GM12878 (cell line): ENCODE measurements at regions not wholly inside any gene's neighbourhood (a gene's known extent, or its start where the extent isn't known, plus 50 kb on each side); places are given as distances from the start of the nearest gene placed in this dataset.

Source experiments
- ATAC-seq: fragments of 200-7000 bp; cut with Tn5 transposase; 3 replicates; pipeline ENCODE4 v1.9.1; 2020; ENCODE audit warnings: mild to moderate bottlenecking, moderate library complexity
- BruUV-seq: library from RNA; stranded (reverse); fragments of 400-500 nt; replicated peaks from 2 replicates; lab custom pipeline; 2021; lab: Mats Ljungman, UMichigan
- CTCF ChIA-PET: fragments of 300-600 bp; sonication (Branson Sonifier 250); formaldehyde crosslinking; extraction: SDS; loops from one replicate; lab custom pipeline; 2021; ENCODE audit warnings: inconsistent platforms; lab: Yijun Ruan, JAX
- POLR2A ChIA-PET: fragments of 350-600 bp; formaldehyde crosslinking; extraction: SDS; loops from one replicate; lab custom pipeline; 2021; ENCODE audit warnings: inconsistent platforms; lab: Charles Lee
- RAD21 ChIA-PET: fragments of 300-600 bp; sonication (Branson Sonifier 250); formaldehyde crosslinking; loops from one replicate; lab custom pipeline; 2023; ENCODE audit warnings: antibody characterized with exemption; ENCODE audit not compliant: unreplicated experiment; lab: Charles Lee
- SMC1A ChIA-PET: fragments of 300-600 bp; sonication (Branson Sonifier 250); formaldehyde crosslinking; loops from one replicate; lab custom pipeline; 2023; ENCODE audit not compliant: unreplicated experiment, uncharacterized antibody; lab: Charles Lee
- DNase-seq: peaks from one replicate; pipeline ENCODE4 v3.0.0-alpha.2; 2011; ENCODE audit warnings: low read depth, low spot score
- FAIRE-seq: peaks from 3 replicates; lab custom pipeline; 2011; peaks lifted over from hg19 to GRCh38; lab: Jason Lieb, UNC
- H2AFZ ChIP-seq: 2 replicates; pipeline ENCODE4 v1.6.0; 2011; ENCODE audit warnings: low read depth, low read length, control low read depth; ENCODE audit not compliant: control insufficient read depth
- H3K27ac ChIP-seq: 2 replicates; pipeline ENCODE4 v1.5.1; 2011; ENCODE audit warnings: control low read depth; ENCODE audit not compliant: control insufficient read depth, insufficient read depth
- H3K27me3 ChIP-seq, 2 experiments: replicated peaks in 1 of 2; 2 replicates each; pipeline versions ENCODE4 v1.6.0 to v1.6.1; 2011; ENCODE audit warnings: low read length in 1 of 2; ENCODE audit not compliant: control insufficient read depth in 2 of 2, insufficient read depth in 2 of 2
- H3K36me3 ChIP-seq, 2 experiments: 2 replicates each; pipeline ENCODE4 v1.5.1; 2011; ENCODE audit warnings: low read length in 1 of 2; ENCODE audit not compliant: control insufficient read depth in 2 of 2, insufficient read depth in 2 of 2
- H3K4me1 ChIP-seq: 2 replicates; pipeline ENCODE4 v1.6.1; 2011; ENCODE audit warnings: mild to moderate bottlenecking, low read length, moderate library complexity, mixed read lengths; ENCODE audit not compliant: control insufficient read depth, insufficient read depth
- H3K4me2 ChIP-seq: 2 replicates; pipeline ENCODE4 v1.6.0; 2011; ENCODE audit warnings: control low read depth; ENCODE audit not compliant: control insufficient read depth, insufficient read depth
- H3K4me3 ChIP-seq: fragments of 200-600 bp; sonication (generic); 2 replicates; pipeline ENCODE4 v1.5.1; 2016
- H3K79me2 ChIP-seq: 2 replicates; pipeline ENCODE4 v1.6.0; 2011; ENCODE audit warnings: low read length; ENCODE audit not compliant: control insufficient read depth, insufficient read depth
- H3K9ac ChIP-seq: 2 replicates; pipeline ENCODE4 v1.8.0; 2011; ENCODE audit warnings: low read length, control low read depth, mixed read lengths; ENCODE audit not compliant: control insufficient read depth, insufficient read depth
- H3K9me3 ChIP-seq: replicated peaks from 3 replicates; pipeline ENCODE4 v1.5.1; 2011; ENCODE audit warnings: mild to moderate bottlenecking, low read length; ENCODE audit not compliant: control insufficient read depth, insufficient read depth
- H4K20me1 ChIP-seq: 2 replicates; pipeline ENCODE4 v1.6.0; 2011; ENCODE audit not compliant: control insufficient read depth, insufficient read depth
- ASH2L ChIP-seq: fragments of 300-600, 200-600 bp; sonication (generic); IDR thresholded peaks from 2 replicates; pipeline ENCODE4 v1.6.1; 2017; ENCODE audit warnings: low read depth, mild to moderate bottlenecking, borderline replicate concordance
- CEBPB ChIP-seq, 2 experiments: fragments of 150-350 bp in 1 of 2; IDR thresholded peaks; 2 replicates each; pipeline ENCODE4 v1.6.1; 2012 to 2014; ENCODE audit warnings: low read depth in 2 of 2, low read length in 2 of 2, borderline replicate concordance in 1 of 2, inconsistent platforms in 1 of 2
- ETV6 ChIP-seq, 2 experiments: fragments of 450-650 bp in 1 of 2; IDR thresholded peaks in 1 of 2; conservative IDR thresholded peaks in 1 of 2; 2 replicates each; pipeline ENCODE4 v1.6.1; 2014; ENCODE audit warnings: antibody characterized with exemption in 1 of 2, borderline replicate concordance in 1 of 2, low read depth in 1 of 2, mild to moderate bottlenecking in 1 of 2, moderate library complexity in 1 of 2
- MTA3 ChIP-seq: IDR thresholded peaks from 2 replicates; pipeline ENCODE4 v1.6.1; 2012; ENCODE audit warnings: low read length, inconsistent platforms, borderline replicate concordance
- NR2C1 ChIP-seq: fragments of 450-650 bp; IDR thresholded peaks from 2 replicates; pipeline ENCODE4 v1.6.1; 2017; ENCODE audit warnings: antibody characterized with exemption, mild to moderate bottlenecking, moderate library complexity
- NR2C2 ChIP-seq: IDR thresholded peaks from 2 replicates; pipeline ENCODE4 v1.6.1; 2011; ENCODE audit warnings: borderline replicate concordance, low read depth; ENCODE audit not compliant: control insufficient read depth, insufficient read length
- RAD51 ChIP-seq: fragments of 450-650 bp; IDR thresholded peaks from 2 replicates; pipeline ENCODE4 v1.6.1; 2016; ENCODE audit warnings: moderate library complexity, mild to moderate bottlenecking, inconsistent platforms
- ZNF622 ChIP-seq: fragments of 450-650 bp; IDR thresholded peaks from 2 replicates; pipeline ENCODE4 v1.6.1; 2017; ENCODE audit warnings: mild to moderate bottlenecking, inconsistent platforms
- WGBS: methylation state at CpG from one replicate; pipeline ENCODE4 v1.1.6; 2016; ENCODE audit warnings: low lambda C conversion rate; ENCODE audit not compliant: insufficient replicate concordance, insufficient coverage; ENCODE audit errors: missing lambda C conversion rate; 5-methylcytosine and 5-hydroxymethylcytosine counted together
- in situ Hi-C: fragments of 300-500 bp; cut with MboI; formaldehyde crosslinking; loops from 9 replicates; pipeline ENCODE4 v1.14.3; 2018; ENCODE audit warnings: mixed read lengths
- intact Hi-C: fragments of 100-400 bp; cut with micrococcal nuclease; formaldehyde crosslinking; loops from one replicate; pipeline ENCODE4 v1.14.2; 2022; ENCODE audit not compliant: unreplicated experiment
- TF ChIP-seq, protein P1 (sequence below): fragments of 450-650 bp; IDR thresholded peaks from 2 replicates; pipeline ENCODE4 v1.6.1; 2018; ENCODE audit warnings: mild to moderate bottlenecking, low read depth, moderate library complexity; ENCODE audit not compliant: partially characterized antibody

DNA sequence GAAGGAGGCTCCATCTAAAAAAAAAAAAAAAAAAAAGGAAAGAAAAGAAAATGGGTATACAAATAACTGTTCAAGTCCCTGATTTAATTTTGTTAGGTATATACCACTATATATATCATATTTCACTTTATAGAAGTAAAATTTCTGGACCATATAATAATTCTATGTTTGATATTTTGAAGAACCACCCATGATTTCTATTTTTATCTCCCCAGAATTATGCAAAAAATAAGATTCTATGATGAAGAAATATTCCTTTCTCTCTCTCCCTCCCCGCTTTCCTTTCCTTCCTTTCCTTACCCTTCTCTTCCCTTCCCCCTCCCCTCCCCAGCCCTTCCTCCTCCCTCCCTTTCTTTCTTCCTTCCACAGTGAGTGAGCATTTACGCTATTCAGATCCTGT, 337.5 kb upstream of the SPANXN4 start:
- Histone ChIP-seq H4K20me1 (no peaks in the 10 kb centered on the region), H3K9me3 (no peaks in the 10 kb centered on the region), H3K36me3 (no peaks in the 10 kb centered on the region), H2AFZ (no peak overlapping the region), H3K4me2 (no peak overlapping the region), H3K4me1 (no peaks in the 10 kb centered on the region), H3K27me3 (no peaks in the 10 kb centered on the region), H3K79me2 (no peaks in the 10 kb centered on the region), H3K27ac (no peak overlapping the region), H3K4me3 (no peak overlapping the region), H3K9ac (no peak overlapping the region)
- in situ Hi-C loops (no loop called here), intact Hi-C loops (no loop called here)
- 0% methylated on average over 1 of the region's 2 CpGs for WGBS
- ChIA-PET CTCF (no interaction called here), POLR2A (no interaction called here), RAD21 (no interaction called here), SMC1A (no interaction called here)
- TF ChIP-seq NR2C2 (no peak), NR2C1 (no peak)
- BruUV-seq = no TSS peak
- no peak for DNase-seq
- no peak for FAIRE-seq
- no peak for ATAC-seq

DNA sequence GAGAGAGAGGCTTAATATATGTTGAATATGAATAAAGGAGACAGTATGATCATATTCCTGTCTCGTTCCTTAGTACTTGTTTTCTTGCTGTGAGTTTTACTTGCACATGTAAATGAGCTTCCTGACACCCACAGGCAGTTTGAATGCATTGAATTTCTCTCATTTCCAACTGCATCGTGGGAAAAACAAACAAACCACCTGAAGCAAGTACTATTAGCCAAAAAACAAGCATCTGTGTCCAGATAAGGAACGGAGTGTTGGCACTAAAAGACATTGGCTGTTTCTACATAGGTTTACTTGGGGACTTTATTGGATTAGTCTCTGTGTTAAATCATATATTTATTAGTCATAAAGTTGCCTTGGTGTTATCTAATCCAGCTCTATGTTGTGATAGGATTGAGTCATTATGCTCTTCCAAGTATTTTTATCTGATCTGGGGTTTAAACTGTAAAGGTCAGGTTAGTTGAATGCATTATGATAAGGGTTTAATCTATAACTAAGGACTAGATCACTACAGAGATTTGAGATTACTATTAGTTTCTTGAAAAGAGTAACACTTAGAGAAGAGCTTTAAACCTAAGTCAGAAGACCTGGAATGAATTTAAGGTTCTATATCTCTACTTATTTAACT, 339.0 kb upstream of the SPANXN4 start:
- Histone ChIP-seq H4K20me1 (no peaks in the 10 kb centered on the region), H3K4me1 (no peaks in the 10 kb centered on the region), H2AFZ (no peak overlapping the region), H3K27me3 (no peaks in the 10 kb centered on the region), H3K9ac (no peak overlapping the region), H3K4me2 (no peak overlapping the region), H3K36me3 (no peaks in the 10 kb centered on the region), H3K27ac (no peak overlapping the region), H3K4me3 (no peak overlapping the region), H3K9me3 (no peaks in the 10 kb centered on the region), H3K79me2 (no peaks in the 10 kb centered on the region)
- ATAC-seq = no peak
- TF ChIP-seq, protein P1, sequence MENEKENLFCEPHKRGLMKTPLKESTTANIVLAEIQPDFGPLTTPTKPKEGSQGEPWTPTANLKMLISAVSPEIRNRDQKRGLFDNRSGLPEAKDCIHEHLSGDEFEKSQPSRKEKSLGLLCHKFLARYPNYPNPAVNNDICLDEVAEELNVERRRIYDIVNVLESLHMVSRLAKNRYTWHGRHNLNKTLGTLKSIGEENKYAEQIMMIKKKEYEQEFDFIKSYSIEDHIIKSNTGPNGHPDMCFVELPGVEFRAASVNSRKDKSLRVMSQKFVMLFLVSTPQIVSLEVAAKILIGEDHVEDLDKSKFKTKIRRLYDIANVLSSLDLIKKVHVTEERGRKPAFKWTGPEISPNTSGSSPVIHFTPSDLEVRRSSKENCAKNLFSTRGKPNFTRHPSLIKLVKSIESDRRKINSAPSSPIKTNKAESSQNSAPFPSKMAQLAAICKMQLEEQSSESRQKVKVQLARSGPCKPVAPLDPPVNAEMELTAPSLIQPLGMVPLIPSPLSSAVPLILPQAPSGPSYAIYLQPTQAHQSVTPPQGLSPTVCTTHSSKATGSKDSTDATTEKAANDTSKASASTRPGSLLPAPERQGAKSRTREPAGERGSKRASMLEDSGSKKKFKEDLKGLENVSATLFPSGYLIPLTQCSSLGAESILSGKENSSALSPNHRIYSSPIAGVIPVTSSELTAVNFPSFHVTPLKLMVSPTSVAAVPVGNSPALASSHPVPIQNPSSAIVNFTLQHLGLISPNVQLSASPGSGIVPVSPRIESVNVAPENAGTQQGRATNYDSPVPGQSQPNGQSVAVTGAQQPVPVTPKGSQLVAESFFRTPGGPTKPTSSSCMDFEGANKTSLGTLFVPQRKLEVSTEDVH = no peak
- no peak for TF ChIP-seq ASH2L
- no peak for TF ChIP-seq RAD51
- no peak for TF ChIP-seq CEBPB (IDR thresholded peaks at IDR 0.05; ENCODE audit: borderline replicate concordance in 1 of 2, low read depth in 2 of 2, low read length in 2 of 2)
- TF ChIP-seq ZNF622 = no peak
- TF ChIP-seq MTA3 = no peak
- no peak for TF ChIP-seq ETV6 (conservative IDR thresholded peaks at IDR 0.05 in 1 of 2, IDR thresholded peaks at IDR 0.05 in 1 of 2; ENCODE audit: borderline replicate concordance in 1 of 2, low read depth in 1 of 2)
- intact Hi-C loops = no loop called here
- WGBS = 17% methylated on average over 3 of the region's 3 CpGs
- in situ Hi-C loops = no loop called here
- ChIA-PET POLR2A (no interaction called here), CTCF (interaction anchor here (0.6 kb wide), 1 partner anchor 402 kb away, joined by 3 read pairs; no protein-coding TSS in a partner anchor), RAD21 (no interaction called here), SMC1A (no interaction called here)
- BruUV-seq = no TSS peak
- no peak for DNase-seq
- FAIRE-seq = no peak
